Kidney epithelial cell (primary cell): ENCODE measurements at regions not wholly inside any gene's neighbourhood (a gene's known extent, or its start where the extent isn't known, plus 50 kb on each side); places are given as distances from the start of the nearest gene placed in this dataset.

Experiments used
- DNase-seq: peaks from one replicate; pipeline ENCODE4 v3.0.0-alpha.2; 2010; ENCODE audit warnings: low read depth
- H3K27me3 ChIP-seq: 2 replicates; pipeline ENCODE4 v1.6.0; 2011; ENCODE audit warnings: low read length; ENCODE audit not compliant: control insufficient read depth, insufficient read depth
- H3K36me3 ChIP-seq: 2 replicates; pipeline ENCODE4 v1.5.1; 2011; ENCODE audit warnings: low read length; ENCODE audit not compliant: control insufficient read depth, insufficient read depth
- H3K4me3 ChIP-seq: 2 replicates; pipeline ENCODE4 v1.5.1; 2011; ENCODE audit warnings: low read depth, mild to moderate bottlenecking, control low read depth, low read length
- CTCF ChIP-seq: IDR thresholded peaks from 2 replicates; pipeline ENCODE4 v1.5.1; 2011; ENCODE audit warnings: mild to moderate bottlenecking, moderate library complexity, low read length, control low read depth, inconsistent platforms; ENCODE audit not compliant: insufficient read depth, poor library complexity, severe bottlenecking

GRCh38 chrX:6832619-6833018, 297.7 kb upstream of the VCX3A start:
- TF ChIP-seq CTCF = no peak
- H3K4me3 ChIP-seq = no peak overlapping the region
- no peaks in the 10 kb centered on the region for H3K27me3 ChIP-seq
- no peaks in the 10 kb centered on the region for H3K36me3 ChIP-seq
- DNase-seq = no peak

- Histone ChIP-seq H3K36me3 (no peaks in the 10 kb centered on the region), H3K27me3 (no peaks in the 10 kb centered on the region), H3K4me3 (no peak overlapping the region)
- DNase-seq = no peak
- TF ChIP-seq CTCF = no peak
Measured at GRCh38 chrX:6826856-6827255, 291.9 kb upstream of the VCX3A start.

- no peak for TF ChIP-seq CTCF
- H3K36me3 ChIP-seq = no peaks in the 10 kb centered on the region
- no peak for DNase-seq
- H3K4me3 ChIP-seq = no peak overlapping the region
- H3K27me3 ChIP-seq = no peaks in the 10 kb centered on the region
Measured at GRCh38 chrX:6821730-6822129, 286.8 kb upstream of the VCX3A start.

GRCh38 chrX:6813836-6814370, 279.0 kb upstream of the VCX3A start:
- no peaks in the 10 kb centered on the region for H3K27me3 ChIP-seq
- no peak for TF ChIP-seq CTCF
- no peak overlapping the region for H3K4me3 ChIP-seq
- no peak for DNase-seq
- H3K36me3 ChIP-seq = no peaks in the 10 kb centered on the region

- Histone ChIP-seq H3K27me3 (no peaks in the 10 kb centered on the region), H3K4me3 (no peak overlapping the region), H3K36me3 (no peaks in the 10 kb centered on the region)
- DNase-seq = no peak
- no peak for TF ChIP-seq CTCF
Measured at GRCh38 chrX:6812087-6812486, 277.2 kb upstream of the VCX3A start.

GRCh38 chrX:6810776-6811175, 275.9 kb upstream of the VCX3A start:
- DNase-seq = no peak
- Histone ChIP-seq H3K36me3 (no peaks in the 10 kb centered on the region), H3K27me3 (no peaks in the 10 kb centered on the region), H3K4me3 (no peak overlapping the region)
- TF ChIP-seq CTCF = no peak
